NT2/D1 (cell line): ENCODE measurements at regions not wholly inside any gene's neighbourhood (a gene's known extent, or its start where the extent isn't known, plus 50 kb on each side); places are given as distances from the start of the nearest gene placed in this dataset.

Source experiments
- DNase-seq: peaks from one replicate; pipeline ENCODE4 v3.0.0-alpha.2; 2011; ENCODE audit warnings: low read depth, low spot score
- H3K27me3 ChIP-seq: 2 replicates; pipeline ENCODE4 v1.6.0; 2011; ENCODE audit warnings: mild to moderate bottlenecking; ENCODE audit not compliant: insufficient read length, insufficient read depth
- H3K36me3 ChIP-seq: 2 replicates; pipeline ENCODE4 v1.6.1; 2011; ENCODE audit warnings: mild to moderate bottlenecking, low read length, mixed read lengths; ENCODE audit not compliant: insufficient read depth, insufficient read length
- H3K4me1 ChIP-seq: 2 replicates; pipeline ENCODE4 v1.5.1; 2011; ENCODE audit not compliant: insufficient read depth, insufficient read length
- H3K4me3 ChIP-seq: 2 replicates; pipeline ENCODE4 v1.5.1; 2011; ENCODE audit warnings: low read depth; ENCODE audit not compliant: insufficient read length
- H3K9ac ChIP-seq: 2 replicates; pipeline ENCODE4 v1.6.0; 2011; ENCODE audit warnings: low read depth; ENCODE audit not compliant: insufficient read length
- H3K9me3 ChIP-seq: 2 replicates; pipeline ENCODE4 v1.5.1; 2011; ENCODE audit warnings: mild to moderate bottlenecking, low read length; ENCODE audit not compliant: insufficient read depth
- SUZ12 ChIP-seq: IDR thresholded peaks from 2 replicates; pipeline ENCODE4 v1.6.1; 2011; ENCODE audit not compliant: insufficient read length, insufficient read depth; ENCODE audit errors: extremely low read depth
- YY1 ChIP-seq: IDR thresholded peaks from 2 replicates; pipeline ENCODE4 v1.6.1; 2011; ENCODE audit not compliant: insufficient read length, insufficient read depth
- ZNF274 ChIP-seq: IDR thresholded peaks from 2 replicates; pipeline ENCODE4 v1.6.1; 2011; ENCODE audit warnings: mild to moderate bottlenecking, low read depth, low read length

- Histone ChIP-seq H3K27me3 (no peaks in the 10 kb centered on the region), H3K4me1 (no peaks in the 10 kb centered on the region), H3K9ac (no peak overlapping the region), H3K4me3 (no peak overlapping the region), H3K9me3 (no peaks in the 10 kb centered on the region), H3K36me3 (no peaks in the 10 kb centered on the region)
- no peak for DNase-seq
- TF ChIP-seq ZNF274: no peak
- TF ChIP-seq SUZ12: no peak
- no peak for TF ChIP-seq YY1
Measured at GRCh38 chr5:30850866-30851265, 342.6 kb upstream of the CDH6 start.

- Histone ChIP-seq H3K36me3 (no peaks in the 10 kb centered on the region), H3K4me1 (no peaks in the 10 kb centered on the region), H3K9me3 (no peaks in the 10 kb centered on the region), H3K4me3 (no peak overlapping the region), H3K27me3 (no peaks in the 10 kb centered on the region), H3K9ac (no peak overlapping the region)
- no peak for DNase-seq
- TF ChIP-seq ZNF274: no peak
- no peak for TF ChIP-seq SUZ12
- no peak for TF ChIP-seq YY1
Measured at GRCh38 chr5:30849931-30850710, 343.4 kb upstream of the CDH6 start.

- Histone ChIP-seq H3K4me1 (no peaks in the 10 kb centered on the region), H3K36me3 (no peaks in the 10 kb centered on the region), H3K9ac (no peak overlapping the region), H3K4me3 (no peak overlapping the region), H3K9me3 (no peaks in the 10 kb centered on the region; the same call in 1 of the 2 replicates), H3K27me3 (no peaks in the 10 kb centered on the region)
- no peak for DNase-seq
- TF ChIP-seq SUZ12: no peak
- no peak for TF ChIP-seq YY1
- no peak for TF ChIP-seq ZNF274
Measured at GRCh38 chr5:30846171-30846570, 347.3 kb upstream of the CDH6 start.

DNA sequence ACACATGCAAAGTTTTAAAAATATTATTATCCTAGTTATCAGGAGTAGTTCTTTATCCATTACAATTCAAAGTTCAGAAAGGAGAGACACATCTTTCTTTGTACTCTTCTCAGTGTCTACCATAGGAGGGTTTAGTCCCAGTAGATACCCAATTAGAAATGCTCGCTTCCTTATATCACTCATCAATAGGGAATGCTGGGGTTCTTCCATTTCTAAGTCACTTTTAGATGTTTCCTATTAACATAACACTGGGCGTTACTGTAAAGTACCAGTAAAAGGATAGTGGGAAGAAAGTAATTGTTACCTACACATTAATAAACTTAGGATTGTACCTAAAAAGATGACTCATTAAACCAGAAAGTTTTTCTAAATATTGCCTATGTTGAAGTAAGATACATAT, 348.3 kb upstream of the CDH6 start:
- Histone ChIP-seq H3K36me3 (no peaks in the 10 kb centered on the region), H3K9ac (no peak overlapping the region), H3K4me1 (no peaks in the 10 kb centered on the region), H3K27me3 (no peaks in the 10 kb centered on the region), H3K9me3 (no peaks in the 10 kb centered on the region; the same call in 1 of the 2 replicates), H3K4me3 (no peak overlapping the region)
- DNase-seq: no peak
- no peak for TF ChIP-seq SUZ12

GRCh38 chr5:30843541-30843940, 349.9 kb upstream of the CDH6 start:
- Histone ChIP-seq H3K4me1 (no peaks in the 10 kb centered on the region), H3K4me3 (no peak overlapping the region), H3K9me3 (no peaks in the 10 kb centered on the region; the same call in 1 of the 2 replicates), H3K36me3 (no peaks in the 10 kb centered on the region), H3K27me3 (no peaks in the 10 kb centered on the region), H3K9ac (no peak overlapping the region)
- no peak for DNase-seq
- TF ChIP-seq ZNF274: no peak
- no peak for TF ChIP-seq SUZ12
- TF ChIP-seq YY1: no peak

DNA sequence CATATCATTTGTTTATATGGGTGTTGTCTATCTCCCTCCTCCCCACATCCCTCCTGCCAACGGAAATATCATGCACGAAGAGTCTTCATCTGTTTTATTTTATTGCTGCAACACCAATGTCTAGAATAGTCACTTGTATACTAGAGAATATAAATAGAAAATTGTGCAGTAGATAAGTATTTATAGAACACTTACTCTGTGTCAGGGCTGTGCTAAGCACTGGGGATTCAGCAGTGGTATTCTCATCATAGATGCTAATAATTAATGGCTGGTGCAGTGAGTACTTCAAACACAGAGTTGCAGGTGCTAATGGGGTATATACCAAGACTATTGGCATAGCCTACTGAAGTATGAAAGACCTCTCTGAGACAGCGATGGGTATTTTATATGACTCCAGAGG, 353.5 kb upstream of the CDH6 start:
- H3K27me3 ChIP-seq: no peaks in the 10 kb centered on the region
- no peak for DNase-seq
- no peak overlapping the region for H3K4me3 ChIP-seq
- TF ChIP-seq SUZ12 (no peak), ZNF274 (no peak), YY1 (no peak)
- no peaks in the 10 kb centered on the region for H3K4me1 ChIP-seq
- no peaks in the 10 kb centered on the region; the same call in 1 of the 2 replicates for H3K9me3 ChIP-seq
- H3K36me3 ChIP-seq: no peaks in the 10 kb centered on the region
- H3K9ac ChIP-seq: no peak overlapping the region

DNA sequence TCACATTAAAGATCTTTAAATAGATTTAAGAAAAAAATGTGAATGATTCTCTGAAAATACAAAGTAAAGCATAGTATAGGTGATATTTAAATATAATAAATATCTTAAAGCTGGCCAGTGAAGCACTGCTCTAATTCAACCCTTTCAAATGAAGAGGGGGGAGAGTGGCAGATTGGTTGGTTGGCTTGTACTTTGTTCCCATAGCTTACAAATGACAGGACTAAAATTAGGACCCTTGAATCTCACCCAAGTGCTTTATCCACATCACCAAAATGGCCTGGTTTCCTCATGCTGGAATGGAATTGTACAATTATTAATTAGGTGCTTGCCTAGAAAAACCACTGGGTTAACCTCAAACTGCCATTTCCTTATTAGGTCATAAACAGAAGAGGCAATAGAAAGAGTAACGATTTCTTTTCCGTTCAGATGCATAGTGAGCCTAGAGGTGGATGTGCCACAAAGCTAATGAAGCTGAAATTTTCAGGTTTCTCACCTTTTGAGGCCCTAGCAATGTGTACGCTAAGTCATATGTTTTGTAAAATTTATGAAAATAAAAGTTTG, 354.5 kb upstream of the CDH6 start:
- Histone ChIP-seq H3K9ac (no peak overlapping the region), H3K9me3 (no peaks in the 10 kb centered on the region), H3K36me3 (no peaks in the 10 kb centered on the region), H3K4me1 (no peaks in the 10 kb centered on the region), H3K4me3 (no peak overlapping the region), H3K27me3 (no peaks in the 10 kb centered on the region)
- TF ChIP-seq SUZ12: no peak
- no peak for TF ChIP-seq ZNF274
- no peak for TF ChIP-seq YY1
- no peak for DNase-seq

- Histone ChIP-seq H3K36me3 (no peaks in the 10 kb centered on the region), H3K9me3 (no peaks in the 10 kb centered on the region), H3K4me1 (no peaks in the 10 kb centered on the region), H3K4me3 (no peak overlapping the region), H3K9ac (no peak overlapping the region), H3K27me3 (no peaks in the 10 kb centered on the region)
- no peak for DNase-seq
- no peak for TF ChIP-seq YY1
- no peak for TF ChIP-seq SUZ12
- no peak for TF ChIP-seq ZNF274
Measured at GRCh38 chr5:30832519-30832918, 361.0 kb upstream of the CDH6 start.
